T-helper 2 cell treated with Interferon-gamma antibody and Interleukin-4, amounts not matched to agents 5 μg/mL and 100 μg/mL, for 36 hours (primary cell): ENCODE measurements at regions not wholly inside any gene's neighbourhood (a gene's known extent, or its start where the extent isn't known, plus 50 kb on each side); places are given as distances from the start of the nearest gene placed in this dataset.

Experiments used
- DNase-seq: peaks from one replicate; pipeline ENCODE4 v3.0.0; 2021; ENCODE audit warnings: low spot score
- H3K27ac Mint-ChIP-seq: one replicate; pipeline ENCODE4 v1.8.0; 2021; ENCODE audit warnings: mild to moderate bottlenecking, mixed read lengths
- H3K27me3 Mint-ChIP-seq: one replicate; pipeline ENCODE4 v1.8.0; 2021; ENCODE audit warnings: low read depth, mixed read lengths
- H3K36me3 Mint-ChIP-seq: one replicate; pipeline ENCODE4 v1.8.0; 2021; ENCODE audit warnings: low read depth, mixed read lengths
- H3K4me1 Mint-ChIP-seq: one replicate; pipeline ENCODE4 v1.8.0; 2021; ENCODE audit warnings: low read depth, mixed read lengths
- H3K4me3 Mint-ChIP-seq: one replicate; pipeline ENCODE4 v1.8.0; 2022; ENCODE audit warnings: mild to moderate bottlenecking, moderate library complexity, mixed read lengths
- H3K9me3 Mint-ChIP-seq: one replicate; pipeline ENCODE4 v1.8.0; 2021; ENCODE audit warnings: mixed read lengths

- no peaks in the 10 kb centered on the region for H3K27me3 Mint-ChIP-seq
- H3K4me1 Mint-ChIP-seq = no peaks in the 10 kb centered on the region
- H3K36me3 Mint-ChIP-seq = no peaks in the 10 kb centered on the region
- no peak for DNase-seq
- no peak overlapping the region for H3K4me3 Mint-ChIP-seq
- no peak overlapping the region for H3K27ac Mint-ChIP-seq
- H3K9me3 Mint-ChIP-seq = peaks cover 20% of the 10 kb centered on the region
These were observed 913.9 kb upstream of the SEL1L start for GRCh38 chr14:82447586-82447985.

- H3K9me3 Mint-ChIP-seq = peaks cover 21% of the 10 kb centered on the region
- no peaks in the 10 kb centered on the region for H3K27me3 Mint-ChIP-seq
- no peaks in the 10 kb centered on the region for H3K36me3 Mint-ChIP-seq
- H3K27ac Mint-ChIP-seq = no peak overlapping the region
- H3K4me1 Mint-ChIP-seq = no peaks in the 10 kb centered on the region
- DNase-seq = no peak
- H3K4me3 Mint-ChIP-seq = no peak overlapping the region
These were observed 916.3 kb upstream of the SEL1L start for GRCh38 chr14:82449926-82450468.

GRCh38 chr14:82451675-82452074 is 918.0 kb upstream of the SEL1L start:
- peaks cover 20% of the 10 kb centered on the region for H3K9me3 Mint-ChIP-seq
- no peak overlapping the region for H3K27ac Mint-ChIP-seq
- H3K4me1 Mint-ChIP-seq = no peaks in the 10 kb centered on the region
- H3K4me3 Mint-ChIP-seq = no peak overlapping the region
- H3K27me3 Mint-ChIP-seq = no peaks in the 10 kb centered on the region
- H3K36me3 Mint-ChIP-seq = no peaks in the 10 kb centered on the region
- no peak for DNase-seq

GRCh38 chr14:82482345-82482744 is 948.7 kb upstream of the SEL1L start:
- peaks cover 29% of the 10 kb centered on the region for H3K9me3 Mint-ChIP-seq
- H3K36me3 Mint-ChIP-seq = no peaks in the 10 kb centered on the region
- H3K4me3 Mint-ChIP-seq = no peak overlapping the region
- H3K27ac Mint-ChIP-seq = no peak overlapping the region
- no peaks in the 10 kb centered on the region for H3K27me3 Mint-ChIP-seq
- H3K4me1 Mint-ChIP-seq = no peaks in the 10 kb centered on the region
- DNase-seq = no peak

- DNase-seq = no peak
- no peaks in the 10 kb centered on the region for H3K27me3 Mint-ChIP-seq
- H3K36me3 Mint-ChIP-seq = no peaks in the 10 kb centered on the region
- peaks cover 37% of the 10 kb centered on the region for H3K9me3 Mint-ChIP-seq
- H3K4me3 Mint-ChIP-seq = no peak overlapping the region
- no peak overlapping the region for H3K27ac Mint-ChIP-seq
- H3K4me1 Mint-ChIP-seq = no peaks in the 10 kb centered on the region
These were observed 954.8 kb upstream of the SEL1L start for GRCh38 chr14:82488473-82488872.

- no peaks in the 10 kb centered on the region for H3K36me3 Mint-ChIP-seq
- H3K4me1 Mint-ChIP-seq = no peaks in the 10 kb centered on the region
- no peak overlapping the region for H3K4me3 Mint-ChIP-seq
- H3K27ac Mint-ChIP-seq = no peak overlapping the region
- H3K9me3 Mint-ChIP-seq = peaks cover 35% of the 10 kb centered on the region
- no peak for DNase-seq
- no peaks in the 10 kb centered on the region for H3K27me3 Mint-ChIP-seq
These were observed 956.7 kb upstream of the SEL1L start for GRCh38 chr14:82490397-82490796.

GRCh38 chr14:82492157-82492556 is 958.5 kb upstream of the SEL1L start:
- H3K27ac Mint-ChIP-seq = no peak overlapping the region
- no peaks in the 10 kb centered on the region for H3K4me1 Mint-ChIP-seq
- H3K27me3 Mint-ChIP-seq = no peaks in the 10 kb centered on the region
- no peak overlapping the region for H3K4me3 Mint-ChIP-seq
- no peak for DNase-seq
- H3K36me3 Mint-ChIP-seq = no peaks in the 10 kb centered on the region
- H3K9me3 Mint-ChIP-seq = peaks cover 38% of the 10 kb centered on the region

GRCh38 chr14:82500222-82500621 is 966.6 kb upstream of the SEL1L start:
- Mint-ChIP-seq H3K4me1 (no peaks in the 10 kb centered on the region), H3K9me3 (peaks cover 23% of the 10 kb centered on the region), H3K36me3 (no peaks in the 10 kb centered on the region), H3K27me3 (no peaks in the 10 kb centered on the region), H3K4me3 (no peak overlapping the region), H3K27ac (no peak overlapping the region)
- no peak for DNase-seq

- H3K4me3 Mint-ChIP-seq = no peak overlapping the region
- H3K36me3 Mint-ChIP-seq = no peaks in the 10 kb centered on the region
- H3K27me3 Mint-ChIP-seq = no peaks in the 10 kb centered on the region
- H3K27ac Mint-ChIP-seq = no peak overlapping the region
- no peaks in the 10 kb centered on the region for H3K4me1 Mint-ChIP-seq
- no peak for DNase-seq
- H3K9me3 Mint-ChIP-seq = peaks cover 19% of the 10 kb centered on the region
These were observed 967.9 kb upstream of the SEL1L start for GRCh38 chr14:82501554-82501953.

GRCh38 chr14:82502043-82502442 is 968.4 kb upstream of the SEL1L start:
- H3K27me3 Mint-ChIP-seq = no peaks in the 10 kb centered on the region
- H3K4me3 Mint-ChIP-seq = no peak overlapping the region
- no peak overlapping the region for H3K27ac Mint-ChIP-seq
- no peaks in the 10 kb centered on the region for H3K4me1 Mint-ChIP-seq
- H3K36me3 Mint-ChIP-seq = no peaks in the 10 kb centered on the region
- H3K9me3 Mint-ChIP-seq = peaks cover 17% of the 10 kb centered on the region
- no peak for DNase-seq

- Mint-ChIP-seq H3K27ac (no peak overlapping the region), H3K9me3 (peaks cover 11% of the 10 kb centered on the region), H3K36me3 (no peaks in the 10 kb centered on the region), H3K4me3 (no peak overlapping the region), H3K27me3 (no peaks in the 10 kb centered on the region), H3K4me1 (no peaks in the 10 kb centered on the region)
- DNase-seq = no peak
These were observed 971.2 kb upstream of the SEL1L start for GRCh38 chr14:82504894-82505293.

- no peak for DNase-seq
- Mint-ChIP-seq H3K4me1 (no peaks in the 10 kb centered on the region), H3K4me3 (no peak overlapping the region), H3K36me3 (no peaks in the 10 kb centered on the region), H3K27ac (no peak overlapping the region), H3K9me3 (peaks cover 8% of the 10 kb centered on the region), H3K27me3 (no peaks in the 10 kb centered on the region)
These were observed 976.4 kb upstream of the SEL1L start for GRCh38 chr14:82510007-82510406.

GRCh38 chr14:82511399-82511798 is 977.7 kb upstream of the SEL1L start:
- no peak for DNase-seq
- Mint-ChIP-seq H3K36me3 (no peaks in the 10 kb centered on the region), H3K9me3 (peaks cover 9% of the 10 kb centered on the region), H3K4me3 (no peak overlapping the region), H3K4me1 (no peaks in the 10 kb centered on the region), H3K27ac (no peak overlapping the region), H3K27me3 (no peaks in the 10 kb centered on the region)

GRCh38 chr14:82520765-82521164 is 987.1 kb upstream of the SEL1L start:
- Mint-ChIP-seq H3K9me3 (peaks cover 38% of the 10 kb centered on the region), H3K36me3 (no peaks in the 10 kb centered on the region), H3K4me3 (no peak overlapping the region)

GRCh38 chr14:82521191-82521590 is 987.5 kb upstream of the SEL1L start:
- H3K36me3 Mint-ChIP-seq = no peaks in the 10 kb centered on the region
- H3K4me1 Mint-ChIP-seq = no peaks in the 10 kb centered on the region
- no peak overlapping the region for H3K27ac Mint-ChIP-seq

More at GRCh38 chr14:82520765-82521164, 987.1 kb upstream of the SEL1L start:
- Mint-ChIP-seq H3K27ac (no peak overlapping the region), H3K4me1 (no peaks in the 10 kb centered on the region), H3K27me3 (no peaks in the 10 kb centered on the region)
- no peak for DNase-seq

More at GRCh38 chr14:82521191-82521590, 987.5 kb upstream of the SEL1L start:
- H3K9me3 Mint-ChIP-seq = peaks cover 39% of the 10 kb centered on the region
- no peak overlapping the region for H3K4me3 Mint-ChIP-seq
- no peak for DNase-seq
- H3K27me3 Mint-ChIP-seq = no peaks in the 10 kb centered on the region
